ENCODE measurements at regions not wholly inside any gene's neighbourhood (a gene's known extent, or its start where the extent isn't known, plus 50 kb on each side); places are given as distances from the start of the nearest gene placed in this dataset.

- H3K4me3 ChIP-seq (ENCODE audit: control insufficient read depth, low read depth, low read length): no peak overlapping the region
- TF ChIP-seq, protein P1, sequence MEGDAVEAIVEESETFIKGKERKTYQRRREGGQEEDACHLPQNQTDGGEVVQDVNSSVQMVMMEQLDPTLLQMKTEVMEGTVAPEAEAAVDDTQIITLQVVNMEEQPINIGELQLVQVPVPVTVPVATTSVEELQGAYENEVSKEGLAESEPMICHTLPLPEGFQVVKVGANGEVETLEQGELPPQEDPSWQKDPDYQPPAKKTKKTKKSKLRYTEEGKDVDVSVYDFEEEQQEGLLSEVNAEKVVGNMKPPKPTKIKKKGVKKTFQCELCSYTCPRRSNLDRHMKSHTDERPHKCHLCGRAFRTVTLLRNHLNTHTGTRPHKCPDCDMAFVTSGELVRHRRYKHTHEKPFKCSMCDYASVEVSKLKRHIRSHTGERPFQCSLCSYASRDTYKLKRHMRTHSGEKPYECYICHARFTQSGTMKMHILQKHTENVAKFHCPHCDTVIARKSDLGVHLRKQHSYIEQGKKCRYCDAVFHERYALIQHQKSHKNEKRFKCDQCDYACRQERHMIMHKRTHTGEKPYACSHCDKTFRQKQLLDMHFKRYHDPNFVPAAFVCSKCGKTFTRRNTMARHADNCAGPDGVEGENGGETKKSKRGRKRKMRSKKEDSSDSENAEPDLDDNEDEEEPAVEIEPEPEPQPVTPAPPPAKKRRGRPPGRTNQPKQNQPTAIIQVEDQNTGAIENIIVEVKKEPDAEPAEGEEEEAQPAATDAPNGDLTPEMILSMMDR (conservative IDR thresholded peaks at IDR 0.05; ENCODE audit: control insufficient read depth, insufficient read depth, low read depth, low read length): no peak
- DNase-seq (ENCODE audit: low read depth): no peak
Observed at GRCh38 chr6:37100745-37101144, 69.2 kb upstream of the PIM1 start.

GRCh38 chr6:37101991-37102298, 68.0 kb upstream of the PIM1 start:
- DNase-seq (ENCODE audit: low read depth): no peak
- TF ChIP-seq, protein P1 (conservative IDR thresholded peaks at IDR 0.05; ENCODE audit: control insufficient read depth, insufficient read depth, low read depth, low read length): no peak
- no peak overlapping the region for H3K4me3 ChIP-seq (ENCODE audit: control insufficient read depth, low read depth, low read length)

DNA sequence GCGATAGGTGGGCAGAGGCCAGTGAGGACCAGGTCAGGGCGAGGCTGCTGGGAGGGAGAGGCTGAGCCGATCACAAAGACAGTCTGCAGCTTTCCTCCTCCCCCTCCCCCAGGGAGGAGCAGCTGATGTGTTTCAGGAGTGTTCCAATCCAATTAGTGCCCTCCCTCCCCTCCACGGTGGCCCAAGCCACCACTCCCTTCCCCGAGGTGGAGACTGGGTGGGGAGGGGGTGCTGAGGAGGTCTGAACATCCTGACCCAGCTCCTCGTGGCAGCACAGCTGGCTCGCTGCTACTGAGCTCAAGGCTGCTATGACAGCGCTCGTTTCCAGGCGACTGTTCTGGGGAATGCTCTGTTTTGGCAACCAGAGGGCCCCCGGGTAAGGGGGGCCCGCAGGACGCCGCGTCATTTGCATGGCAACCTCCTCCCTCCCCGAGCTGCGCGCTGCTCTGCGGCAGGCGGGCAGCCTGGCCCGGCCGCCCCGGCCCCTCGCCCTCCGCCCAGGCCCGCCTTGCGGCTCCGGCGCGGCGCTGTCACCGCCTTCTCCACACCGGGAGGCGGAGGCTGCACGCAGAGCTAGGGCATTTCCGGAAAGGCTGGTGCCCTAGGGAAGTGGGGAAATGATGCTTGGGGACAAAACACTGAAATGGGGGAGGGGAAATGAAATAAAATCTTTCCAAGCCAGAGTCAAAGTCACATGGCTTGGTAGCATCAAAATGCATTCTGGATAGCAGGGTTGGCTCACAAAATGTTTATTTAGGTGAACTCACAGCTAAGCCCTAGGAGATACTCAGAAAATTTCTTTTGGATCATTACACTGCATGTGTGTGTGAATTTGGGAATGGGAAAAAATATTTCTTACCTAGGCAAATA, 67.4 kb upstream of the PIM1 start:
- peak; percentile 77 for DNase-seq (ENCODE audit: low read depth)
- TF ChIP-seq, protein P1 (conservative IDR thresholded peaks at IDR 0.05; ENCODE audit: control insufficient read depth, insufficient read depth, low read depth, low read length): no peak
- H3K4me3 ChIP-seq (ENCODE audit: control insufficient read depth, low read depth, low read length): peak overlapping the region; percentile 34

- DNase-seq (ENCODE audit: low read depth): no peak
- H3K4me3 ChIP-seq (ENCODE audit: control insufficient read depth, low read depth, low read length): peak overlapping the region; percentile 34
- TF ChIP-seq, protein P1 (conservative IDR thresholded peaks at IDR 0.05; ENCODE audit: control insufficient read depth, insufficient read depth, low read depth, low read length): no peak
Observed at GRCh38 chr6:37103169-37104039, 66.5 kb upstream of the PIM1 start.

DNA sequence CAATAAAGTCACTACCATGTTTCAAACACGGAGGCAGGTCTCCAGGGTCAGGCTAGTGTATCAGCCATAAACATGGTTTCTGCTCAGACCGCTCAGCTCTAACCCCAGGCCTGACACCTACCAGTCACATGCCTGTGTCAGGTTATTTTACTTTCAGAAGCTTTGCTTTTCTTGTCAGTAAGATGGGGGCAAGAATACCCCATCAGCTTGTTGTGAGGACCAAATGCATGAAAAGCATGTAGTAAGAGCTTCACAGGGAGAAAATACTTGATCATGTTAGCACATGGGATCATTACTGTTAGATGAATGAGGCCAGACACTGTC, 65.2 kb upstream of the PIM1 start:
- DNase-seq (ENCODE audit: low read depth): no peak
- TF ChIP-seq, protein P1 (conservative IDR thresholded peaks at IDR 0.05; ENCODE audit: control insufficient read depth, insufficient read depth, low read depth, low read length): no peak
- H3K4me3 ChIP-seq (ENCODE audit: control insufficient read depth, low read depth, low read length): no peak overlapping the region

DNA sequence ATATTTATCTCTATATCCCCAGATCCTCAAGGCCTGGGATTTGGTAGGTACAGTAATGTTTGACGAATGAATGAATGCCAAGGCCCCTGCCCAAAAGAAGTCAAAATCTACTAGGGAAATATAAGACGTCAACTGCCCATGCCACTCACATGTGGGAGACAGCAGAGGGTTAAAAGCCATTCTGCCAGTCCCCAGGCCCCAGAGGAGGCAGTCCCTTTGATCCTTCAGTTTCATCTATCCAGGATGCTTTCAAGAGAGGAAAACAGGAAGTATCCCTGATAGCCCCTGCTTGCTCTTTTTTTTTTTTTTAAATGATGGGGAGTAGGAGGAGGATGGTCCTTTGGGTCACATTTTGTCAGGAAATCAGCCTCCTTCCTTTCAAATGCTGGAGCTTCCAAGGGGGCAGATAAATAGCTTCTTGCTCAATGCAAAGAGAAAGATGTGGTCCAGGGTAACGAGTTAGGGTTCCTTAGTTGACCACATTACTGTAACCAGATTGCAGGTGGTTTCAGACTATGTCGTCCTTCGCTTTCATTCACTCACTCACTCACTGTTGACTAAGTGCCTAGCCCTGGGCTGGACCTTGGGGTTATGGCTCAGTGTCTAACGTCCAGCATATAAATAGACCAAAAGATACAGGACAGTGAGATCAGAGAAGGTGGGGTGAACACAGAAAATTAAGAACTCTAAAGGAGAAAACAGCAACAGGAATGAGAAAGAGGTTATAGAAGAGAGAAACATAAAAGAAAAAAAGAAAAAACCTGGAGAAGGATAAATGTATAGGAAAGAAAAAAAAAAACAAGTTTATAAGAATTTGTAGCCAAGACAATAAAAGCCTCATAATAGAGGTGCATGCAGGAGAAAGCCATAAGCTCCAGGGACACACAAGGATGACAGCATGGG, 64.6 kb upstream of the PIM1 start:
- TF ChIP-seq, protein P1 (conservative IDR thresholded peaks at IDR 0.05; ENCODE audit: control insufficient read depth, insufficient read depth, low read depth, low read length): no peak
- H3K4me3 ChIP-seq (ENCODE audit: control insufficient read depth, low read depth, low read length): no peak overlapping the region
- no peak for DNase-seq (ENCODE audit: low read depth)

Measured in fibroblast of mammary gland (primary cell).